GM12878 (cell line): ENCODE measurements at regions not wholly inside any gene's neighbourhood (a gene's known extent, or its start where the extent isn't known, plus 50 kb on each side); places are given as distances from the start of the nearest gene placed in this dataset.

ENCODE experiments used
- ATAC-seq: fragments of 200-7000 bp; cut with Tn5 transposase; 3 replicates; pipeline ENCODE4 v1.9.1; 2020; ENCODE audit warnings: mild to moderate bottlenecking, moderate library complexity
- BruUV-seq: library from RNA; stranded (reverse); fragments of 400-500 nt; replicated peaks from 2 replicates; lab custom pipeline; 2021; lab: Mats Ljungman, UMichigan
- CTCF ChIA-PET: fragments of 300-600 bp; sonication (Branson Sonifier 250); formaldehyde crosslinking; extraction: SDS; loops from one replicate; lab custom pipeline; 2021; ENCODE audit warnings: inconsistent platforms; lab: Yijun Ruan, JAX
- POLR2A ChIA-PET: fragments of 350-600 bp; formaldehyde crosslinking; extraction: SDS; loops from one replicate; lab custom pipeline; 2021; ENCODE audit warnings: inconsistent platforms; lab: Charles Lee
- RAD21 ChIA-PET: fragments of 300-600 bp; sonication (Branson Sonifier 250); formaldehyde crosslinking; loops from one replicate; lab custom pipeline; 2023; ENCODE audit warnings: antibody characterized with exemption; ENCODE audit not compliant: unreplicated experiment; lab: Charles Lee
- SMC1A ChIA-PET: fragments of 300-600 bp; sonication (Branson Sonifier 250); formaldehyde crosslinking; loops from one replicate; lab custom pipeline; 2023; ENCODE audit not compliant: unreplicated experiment, uncharacterized antibody; lab: Charles Lee
- DNase-seq: peaks from one replicate; pipeline ENCODE4 v3.0.0-alpha.2; 2011; ENCODE audit warnings: low read depth, low spot score
- FAIRE-seq: peaks from 3 replicates; lab custom pipeline; 2011; peaks lifted over from hg19 to GRCh38; lab: Jason Lieb, UNC
- H2AFZ ChIP-seq: 2 replicates; pipeline ENCODE4 v1.6.0; 2011; ENCODE audit warnings: low read depth, low read length, control low read depth; ENCODE audit not compliant: control insufficient read depth
- H3K27ac ChIP-seq: 2 replicates; pipeline ENCODE4 v1.5.1; 2011; ENCODE audit warnings: control low read depth; ENCODE audit not compliant: control insufficient read depth, insufficient read depth
- H3K27me3 ChIP-seq, 2 experiments: replicated peaks in 1 of 2; 2 replicates each; pipeline versions ENCODE4 v1.6.0 to v1.6.1; 2011; ENCODE audit warnings: low read length in 1 of 2; ENCODE audit not compliant: control insufficient read depth in 2 of 2, insufficient read depth in 2 of 2
- H3K36me3 ChIP-seq, 2 experiments: 2 replicates each; pipeline ENCODE4 v1.5.1; 2011; ENCODE audit warnings: low read length in 1 of 2; ENCODE audit not compliant: control insufficient read depth in 2 of 2, insufficient read depth in 2 of 2
- H3K4me1 ChIP-seq: 2 replicates; pipeline ENCODE4 v1.6.1; 2011; ENCODE audit warnings: mild to moderate bottlenecking, low read length, moderate library complexity, mixed read lengths; ENCODE audit not compliant: control insufficient read depth, insufficient read depth
- H3K4me2 ChIP-seq: 2 replicates; pipeline ENCODE4 v1.6.0; 2011; ENCODE audit warnings: control low read depth; ENCODE audit not compliant: control insufficient read depth, insufficient read depth
- H3K4me3 ChIP-seq: fragments of 200-600 bp; sonication (generic); 2 replicates; pipeline ENCODE4 v1.5.1; 2016
- H3K79me2 ChIP-seq: 2 replicates; pipeline ENCODE4 v1.6.0; 2011; ENCODE audit warnings: low read length; ENCODE audit not compliant: control insufficient read depth, insufficient read depth
- H3K9ac ChIP-seq: 2 replicates; pipeline ENCODE4 v1.8.0; 2011; ENCODE audit warnings: low read length, control low read depth, mixed read lengths; ENCODE audit not compliant: control insufficient read depth, insufficient read depth
- H3K9me3 ChIP-seq: replicated peaks from 3 replicates; pipeline ENCODE4 v1.5.1; 2011; ENCODE audit warnings: mild to moderate bottlenecking, low read length; ENCODE audit not compliant: control insufficient read depth, insufficient read depth
- H4K20me1 ChIP-seq: 2 replicates; pipeline ENCODE4 v1.6.0; 2011; ENCODE audit not compliant: control insufficient read depth, insufficient read depth
- ETV6 ChIP-seq, 2 experiments: fragments of 450-650 bp in 1 of 2; IDR thresholded peaks in 1 of 2; conservative IDR thresholded peaks in 1 of 2; 2 replicates each; pipeline ENCODE4 v1.6.1; 2014; ENCODE audit warnings: antibody characterized with exemption in 1 of 2, borderline replicate concordance in 1 of 2, low read depth in 1 of 2, mild to moderate bottlenecking in 1 of 2, moderate library complexity in 1 of 2
- NBN ChIP-seq: fragments of 450-650 bp; IDR thresholded peaks from 2 replicates; pipeline ENCODE4 v1.6.1; 2016
- WGBS: methylation state at CpG from one replicate; pipeline ENCODE4 v1.1.6; 2016; ENCODE audit warnings: low lambda C conversion rate; ENCODE audit not compliant: insufficient replicate concordance, insufficient coverage; ENCODE audit errors: missing lambda C conversion rate; 5-methylcytosine and 5-hydroxymethylcytosine counted together
- in situ Hi-C: fragments of 300-500 bp; cut with MboI; formaldehyde crosslinking; loops from 9 replicates; pipeline ENCODE4 v1.14.3; 2018; ENCODE audit warnings: mixed read lengths
- intact Hi-C: fragments of 100-400 bp; cut with micrococcal nuclease; formaldehyde crosslinking; loops from one replicate; pipeline ENCODE4 v1.14.2; 2022; ENCODE audit not compliant: unreplicated experiment

DNA sequence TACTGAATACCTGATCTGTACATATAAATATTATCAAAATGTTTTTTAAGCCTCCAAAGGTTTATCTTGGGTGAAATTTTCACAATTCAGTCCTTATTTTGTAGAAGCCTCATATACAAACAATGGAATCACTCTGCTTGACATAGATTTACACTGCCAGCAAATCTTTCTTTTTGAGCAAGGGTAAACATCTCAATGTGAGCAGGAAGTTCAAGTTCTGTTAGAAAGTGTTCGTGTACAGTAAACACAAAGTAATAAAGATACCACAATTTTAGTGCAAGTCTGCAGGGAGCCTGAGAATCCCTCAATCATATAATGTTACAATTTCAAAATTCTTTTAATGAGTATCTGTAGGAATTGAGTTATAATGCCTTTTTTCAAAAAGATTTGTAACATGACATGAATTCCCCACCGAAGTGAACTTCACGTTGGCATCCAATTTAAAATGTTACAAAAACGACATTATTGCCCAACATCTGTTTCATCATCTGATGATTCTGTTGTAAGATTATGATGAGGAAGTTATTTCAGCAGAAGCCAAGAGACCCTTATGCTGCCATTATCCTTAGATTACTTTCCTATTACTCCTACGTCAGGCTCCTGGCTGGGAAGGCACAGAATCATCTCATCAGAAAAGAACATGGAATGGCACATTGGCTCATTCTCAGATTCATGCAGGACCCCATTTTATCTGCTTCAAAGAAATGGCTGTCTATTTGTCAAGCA lies 283.9 kb upstream of the ACVR2A start:
- no peak for FAIRE-seq
- SMC1A ChIA-PET = no interaction called here

DNA sequence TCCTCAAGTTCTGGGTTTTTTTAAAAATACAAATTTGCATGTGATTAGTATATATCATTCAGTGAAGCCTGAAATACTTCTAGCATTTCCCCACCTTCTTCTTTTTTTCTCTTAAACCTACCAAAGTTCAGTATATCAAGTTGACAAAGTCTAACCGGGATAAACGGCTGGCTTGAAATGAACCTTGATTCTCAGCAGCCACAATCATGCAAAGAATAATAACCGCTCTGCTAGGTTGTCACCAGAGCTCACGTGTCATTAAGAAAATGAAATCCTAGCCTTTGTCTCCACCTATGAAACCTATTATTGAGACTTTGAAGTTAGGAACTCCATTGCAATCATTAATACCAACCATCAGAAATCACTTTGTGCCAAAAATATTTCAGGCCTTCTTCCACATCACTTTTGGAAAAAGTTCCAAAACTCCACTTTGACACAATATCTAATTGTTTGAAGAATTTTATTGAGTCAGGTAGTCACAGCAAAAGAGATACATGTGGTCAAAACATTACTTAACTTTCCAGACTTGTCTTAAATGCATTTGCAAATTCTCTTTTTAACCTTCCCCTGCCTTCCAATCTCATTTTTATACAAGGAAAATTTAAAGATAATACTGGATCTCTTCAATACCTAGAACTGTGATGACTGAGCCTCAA lies 285.6 kb upstream of the ACVR2A start:
- intact Hi-C loops (no loop called here), in situ Hi-C loops (no loop called here)
- no peaks in the 10 kb centered on the region for H3K79me2 ChIP-seq
- H3K27me3 ChIP-seq = no peaks in the 10 kb centered on the region
- ChIA-PET CTCF (interaction anchor here (0.6 kb wide), 1 partner anchor 835 kb away, joined by 3 read pairs; no protein-coding TSS in a partner anchor), RAD21 (no interaction called here), SMC1A (interaction anchor here (1.4 kb wide), 2 partner anchors 11 to 33 kb away, joined by 3 to 4 read pairs; no protein-coding TSS in a partner anchor), POLR2A (no interaction called here)
- ATAC-seq = no peak
- DNase-seq = no peak
- no peak for FAIRE-seq
- no peak overlapping the region for H3K4me2 ChIP-seq
- H4K20me1 ChIP-seq = no peaks in the 10 kb centered on the region
- TF ChIP-seq ETV6 (conservative IDR thresholded peaks at IDR 0.05 in 1 of 2, IDR thresholded peaks at IDR 0.05 in 1 of 2; ENCODE audit: borderline replicate concordance in 1 of 2, low read depth in 1 of 2) = no peak
- no peaks in the 10 kb centered on the region for H3K36me3 ChIP-seq
- no peak overlapping the region for H3K9ac ChIP-seq
- WGBS = 82% methylated on average over 4 of the region's 4 CpGs
- no peak overlapping the region for H3K4me3 ChIP-seq
- H3K4me1 ChIP-seq = no peaks in the 10 kb centered on the region
- no TSS peak for BruUV-seq
- H3K9me3 ChIP-seq = no peaks in the 10 kb centered on the region; the same call in 2 of the 3 replicates
- H2AFZ ChIP-seq = peak overlapping the region; percentile 84
- no peak overlapping the region for H3K27ac ChIP-seq

More for the DNA sequence above, 283.9 kb upstream of the ACVR2A start:
- RAD21 ChIA-PET = no interaction called here
- TF ChIP-seq NBN = no peak
- TF ChIP-seq, all 136 proteins: peak for 0
- no peaks in the 10 kb centered on the region for H3K36me3 ChIP-seq
- BruUV-seq = no TSS peak
- H3K4me1 ChIP-seq = no peaks in the 10 kb centered on the region
- no peak overlapping the region for H2AFZ ChIP-seq
- POLR2A ChIA-PET = no interaction called here
- intact Hi-C loops = no loop called here
- H3K27ac ChIP-seq = no peak overlapping the region
- DNase-seq = no peak
- H4K20me1 ChIP-seq = no peaks in the 10 kb centered on the region
- WGBS = 64% methylated on average over 5 of the region's 5 CpGs
- no peaks in the 10 kb centered on the region for H3K9me3 ChIP-seq
- CTCF ChIA-PET = interaction anchor here (0.6 kb wide), 1 partner anchor 15 kb away, joined by 3 read pairs; no protein-coding TSS in a partner anchor
- in situ Hi-C loops = no loop called here
- H3K27me3 ChIP-seq = no peaks in the 10 kb centered on the region
- no peak overlapping the region for H3K4me2 ChIP-seq
- no peak for ATAC-seq
- H3K79me2 ChIP-seq = no peaks in the 10 kb centered on the region
- H3K4me3 ChIP-seq = no peak overlapping the region
- H3K9ac ChIP-seq = no peak overlapping the region
